GM23338 (cell line): ENCODE measurements at regions not wholly inside any gene's neighbourhood (a gene's known extent, or its start where the extent isn't known, plus 50 kb on each side); places are given as distances from the start of the nearest gene placed in this dataset.

Experiments used
- ATAC-seq: fragments of 200-7000 bp; cut with Tn5 transposase; 3 replicates; pipeline ENCODE4 v1.9.1; 2020
- DNase-seq: peaks from one replicate; pipeline ENCODE4 v3.0.0-alpha.2; 2015; ENCODE audit warnings: low spot score
- H2AFZ ChIP-seq: fragments of 200-600 bp; sonication (generic); 2 replicates; pipeline ENCODE4 v1.8.0; 2016; ENCODE audit warnings: antibody characterized with exemption, mild to moderate bottlenecking, moderate library complexity
- H3F3A ChIP-seq: fragments of 200-600 bp; sonication (generic); replicated peaks from 2 replicates; pipeline ENCODE4 v1.8.0; 2017; ENCODE audit warnings: antibody characterized with exemption, mixed run types, low read depth
- H3K27ac ChIP-seq: fragments of 200-600 bp; sonication (generic); 2 replicates; pipeline ENCODE4 v1.6.1; 2016; ENCODE audit warnings: low read depth
- H3K27me3 ChIP-seq: fragments of 200-600 bp; sonication (generic); 2 replicates; pipeline ENCODE4 v1.8.0; 2016; ENCODE audit warnings: mild to moderate bottlenecking, mixed run types, moderate library complexity; ENCODE audit not compliant: insufficient read depth
- H3K36me3 ChIP-seq: fragments of 200-600 bp; sonication (generic); 2 replicates; pipeline ENCODE4 v1.8.0; 2016; ENCODE audit warnings: mild to moderate bottlenecking; ENCODE audit not compliant: insufficient read depth
- H3K4me1 ChIP-seq: fragments of 200-600 bp; sonication (generic); 2 replicates; pipeline ENCODE4 v1.8.0; 2016; ENCODE audit warnings: mild to moderate bottlenecking, moderate library complexity; ENCODE audit not compliant: insufficient read depth
- H3K4me2 ChIP-seq: fragments of 200-600 bp; sonication (generic); 2 replicates; pipeline ENCODE4 v1.7.1; 2017; ENCODE audit warnings: mixed run types
- H3K4me3 ChIP-seq: fragments of 200-600 bp; sonication (generic); 2 replicates; pipeline ENCODE4 v1.6.1; 2016; ENCODE audit warnings: mixed run types
- H3K79me2 ChIP-seq: fragments of 200-600 bp; sonication (generic); replicated peaks from 2 replicates; pipeline ENCODE4 v1.8.0; 2017; ENCODE audit warnings: mild to moderate bottlenecking; ENCODE audit not compliant: insufficient read depth
- H3K9me2 ChIP-seq: fragments of 200-600 bp; sonication (generic); 2 replicates; pipeline ENCODE4 v1.8.0; 2017; ENCODE audit not compliant: insufficient read depth
- H4K20me1 ChIP-seq: fragments of 200-600 bp; sonication (generic); replicated peaks from 2 replicates; pipeline ENCODE4 v1.8.0; 2017; ENCODE audit warnings: mild to moderate bottlenecking; ENCODE audit not compliant: insufficient read depth
- H3K27ac Mint-ChIP-seq: 2 replicates; pipeline ENCODE4 v1.8.0; 2020; ENCODE audit warnings: inconsistent platforms, mild to moderate bottlenecking, moderate library complexity, mixed read lengths
- H3K27me3 Mint-ChIP-seq: 3 replicates; pipeline ENCODE4 v1.8.0; 2022; ENCODE audit warnings: low read depth, mild to moderate bottlenecking, moderate library complexity, mixed read lengths, inconsistent platforms; ENCODE audit not compliant: insufficient read depth, poor library complexity
- H3K36me3 Mint-ChIP-seq: 3 replicates; pipeline ENCODE4 v1.8.0; 2021; ENCODE audit warnings: low read depth, mild to moderate bottlenecking, inconsistent platforms, moderate library complexity, mixed read lengths
- H3K4me1 Mint-ChIP-seq: 3 replicates; pipeline ENCODE4 v1.8.0; 2020; ENCODE audit warnings: mild to moderate bottlenecking, inconsistent platforms, mixed read lengths
- H3K4me3 Mint-ChIP-seq: 3 replicates; pipeline ENCODE4 v1.8.0; 2021; ENCODE audit warnings: moderate library complexity, mild to moderate bottlenecking, inconsistent platforms, mixed read lengths
- H3K9me3 Mint-ChIP-seq: 3 replicates; pipeline ENCODE4 v1.8.0; 2020; ENCODE audit warnings: moderate library complexity, mild to moderate bottlenecking, inconsistent platforms, mixed read lengths
- EZH2 ChIP-seq: fragments of 200-600 bp; sonication (generic); IDR thresholded peaks from one replicate; pipeline ENCODE4 v1.8.0; 2017; ENCODE audit warnings: antibody characterized with exemption, mild to moderate bottlenecking, low read depth; ENCODE audit not compliant: unreplicated experiment
- EZH2phosphoT487 ChIP-seq: fragments of 200-600 bp; sonication (generic); IDR thresholded peaks from one replicate; pipeline ENCODE4 v1.8.1; 2018; ENCODE audit warnings: antibody characterized with exemption; ENCODE audit not compliant: unreplicated experiment
- JUNB ChIP-seq: IDR thresholded peaks from one replicate; pipeline ENCODE4 v1.6.1; 2016; ENCODE audit warnings: antibody characterized with exemption; ENCODE audit not compliant: unreplicated experiment
- NANOG ChIP-seq: IDR thresholded peaks from 2 replicates; pipeline ENCODE4 v1.6.1; 2016; ENCODE audit warnings: antibody characterized with exemption, borderline replicate concordance
- ZNF331 ChIP-seq: fragments of 250-450 bp; sonication (Bioruptor Pico); IDR thresholded peaks from 2 replicates; pipeline ENCODE4 v1.5.0; 2020; ENCODE audit warnings: low read depth, mild to moderate bottlenecking, moderate library complexity
- TF ChIP-seq, protein P1 (sequence below): fragments of 250-450 bp; sonication (Bioruptor Pico); IDR thresholded peaks from 2 replicates; pipeline ENCODE4 v1.5.0; 2020; ENCODE audit warnings: mild to moderate bottlenecking, moderate library complexity

DNA sequence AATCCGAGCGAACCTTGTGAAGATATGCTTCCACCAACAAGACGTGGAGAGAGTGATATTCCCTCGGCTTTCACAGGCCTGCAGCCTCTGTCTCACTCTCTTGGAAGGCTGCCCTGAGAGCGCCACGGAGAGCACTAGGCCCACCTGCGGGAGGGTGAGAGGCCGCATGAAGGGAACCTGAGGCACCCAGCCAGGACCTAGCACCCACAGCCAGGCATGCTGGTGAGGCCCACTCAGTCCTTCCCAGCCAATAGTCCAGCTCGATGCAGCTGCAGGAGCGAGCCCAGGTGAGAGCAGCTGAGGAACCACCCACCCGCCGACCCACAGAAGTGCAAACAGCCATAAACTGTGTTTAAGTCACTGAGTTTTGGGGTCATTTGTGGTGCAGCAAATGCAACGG, 227.2 kb downstream of the QKI start (continued):
- TF ChIP-seq, protein P1, sequence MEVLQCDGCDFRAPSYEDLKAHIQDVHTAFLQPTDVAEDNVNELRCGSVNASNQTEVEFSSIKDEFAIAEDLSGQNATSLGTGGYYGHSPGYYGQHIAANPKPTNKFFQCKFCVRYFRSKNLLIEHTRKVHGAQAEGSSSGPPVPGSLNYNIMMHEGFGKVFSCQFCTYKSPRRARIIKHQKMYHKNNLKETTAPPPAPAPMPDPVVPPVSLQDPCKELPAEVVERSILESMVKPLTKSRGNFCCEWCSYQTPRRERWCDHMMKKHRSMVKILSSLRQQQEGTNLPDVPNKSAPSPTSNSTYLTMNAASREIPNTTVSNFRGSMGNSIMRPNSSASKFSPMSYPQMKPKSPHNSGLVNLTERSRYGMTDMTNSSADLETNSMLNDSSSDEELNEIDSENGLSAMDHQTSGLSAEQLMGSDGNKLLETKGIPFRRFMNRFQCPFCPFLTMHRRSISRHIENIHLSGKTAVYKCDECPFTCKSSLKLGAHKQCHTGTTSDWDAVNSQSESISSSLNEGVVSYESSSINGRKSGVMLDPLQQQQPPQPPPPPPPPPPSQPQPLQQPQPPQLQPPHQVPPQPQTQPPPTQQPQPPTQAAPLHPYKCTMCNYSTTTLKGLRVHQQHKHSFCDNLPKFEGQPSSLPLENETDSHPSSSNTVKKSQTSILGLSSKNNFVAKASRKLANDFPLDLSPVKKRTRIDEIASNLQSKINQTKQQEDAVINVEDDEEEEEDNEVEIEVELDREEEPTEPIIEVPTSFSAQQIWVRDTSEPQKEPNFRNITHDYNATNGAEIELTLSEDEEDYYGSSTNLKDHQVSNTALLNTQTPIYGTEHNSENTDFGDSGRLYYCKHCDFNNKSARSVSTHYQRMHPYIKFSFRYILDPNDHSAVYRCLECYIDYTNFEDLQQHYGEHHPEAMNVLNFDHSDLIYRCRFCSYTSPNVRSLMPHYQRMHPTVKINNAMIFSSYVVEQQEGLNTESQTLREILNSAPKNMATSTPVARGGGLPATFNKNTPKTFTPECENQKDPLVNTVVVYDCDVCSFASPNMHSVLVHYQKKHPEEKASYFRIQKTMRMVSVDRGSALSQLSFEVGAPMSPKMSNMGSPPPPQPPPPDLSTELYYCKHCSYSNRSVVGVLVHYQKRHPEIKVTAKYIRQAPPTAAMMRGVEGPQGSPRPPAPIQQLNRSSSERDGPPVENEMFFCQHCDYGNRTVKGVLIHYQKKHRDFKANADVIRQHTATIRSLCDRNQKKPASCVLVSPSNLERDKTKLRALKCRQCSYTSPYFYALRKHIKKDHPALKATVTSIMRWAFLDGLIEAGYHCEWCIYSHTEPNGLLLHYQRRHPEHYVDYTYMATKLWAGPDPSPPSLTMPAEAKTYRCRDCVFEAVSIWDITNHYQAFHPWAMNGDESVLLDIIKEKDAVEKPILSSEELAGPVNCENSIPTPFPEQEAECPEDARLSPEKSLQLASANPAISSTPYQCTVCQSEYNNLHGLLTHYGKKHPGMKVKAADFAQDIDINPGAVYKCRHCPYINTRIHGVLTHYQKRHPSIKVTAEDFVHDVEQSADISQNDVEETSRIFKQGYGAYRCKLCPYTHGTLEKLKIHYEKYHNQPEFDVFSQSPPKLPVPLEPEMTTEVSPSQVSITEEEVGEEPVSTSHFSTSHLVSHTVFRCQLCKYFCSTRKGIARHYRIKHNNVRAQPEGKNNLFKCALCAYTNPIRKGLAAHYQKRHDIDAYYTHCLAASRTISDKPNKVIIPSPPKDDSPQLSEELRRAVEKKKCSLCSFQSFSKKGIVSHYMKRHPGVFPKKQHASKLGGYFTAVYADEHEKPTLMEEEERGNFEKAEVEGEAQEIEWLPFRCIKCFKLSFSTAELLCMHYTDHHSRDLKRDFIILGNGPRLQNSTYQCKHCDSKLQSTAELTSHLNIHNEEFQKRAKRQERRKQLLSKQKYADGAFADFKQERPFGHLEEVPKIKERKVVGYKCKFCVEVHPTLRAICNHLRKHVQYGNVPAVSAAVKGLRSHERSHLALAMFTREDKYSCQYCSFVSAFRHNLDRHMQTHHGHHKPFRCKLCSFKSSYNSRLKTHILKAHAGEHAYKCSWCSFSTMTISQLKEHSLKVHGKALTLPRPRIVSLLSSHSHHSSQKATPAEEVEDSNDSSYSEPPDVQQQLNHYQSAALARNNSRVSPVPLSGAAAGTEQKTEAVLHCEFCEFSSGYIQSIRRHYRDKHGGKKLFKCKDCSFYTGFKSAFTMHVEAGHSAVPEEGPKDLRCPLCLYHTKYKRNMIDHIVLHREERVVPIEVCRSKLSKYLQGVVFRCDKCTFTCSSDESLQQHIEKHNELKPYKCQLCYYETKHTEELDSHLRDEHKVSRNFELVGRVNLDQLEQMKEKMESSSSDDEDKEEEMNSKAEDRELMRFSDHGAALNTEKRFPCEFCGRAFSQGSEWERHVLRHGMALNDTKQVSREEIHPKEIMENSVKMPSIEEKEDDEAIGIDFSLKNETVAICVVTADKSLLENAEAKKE (CRISPR knock-in tag), result no peak

DNA sequence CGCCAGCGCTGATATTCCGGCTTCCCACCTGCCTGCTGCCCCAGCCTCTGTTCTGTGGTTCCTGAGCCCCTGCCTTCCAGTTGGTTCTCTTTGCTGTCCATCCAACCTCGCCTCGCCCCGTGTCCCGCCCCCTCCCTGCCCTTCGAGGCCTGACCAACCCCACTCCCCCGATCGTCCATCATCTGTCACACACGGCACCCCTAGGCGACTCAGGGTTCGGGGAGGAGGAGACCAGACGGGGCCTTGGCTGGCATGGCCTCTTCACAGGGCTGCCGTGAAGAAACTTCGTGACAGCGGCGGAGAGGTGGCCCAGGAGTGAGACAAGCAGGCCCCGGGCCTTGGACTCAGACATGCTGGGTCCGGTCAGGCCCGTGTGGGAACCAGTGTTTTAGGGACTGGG, 226.1 kb downstream of the QKI start:
- Histone ChIP-seq H3K4me2 (no peak overlapping the region), H3K4me3 (no peak overlapping the region), H2AFZ (no peak overlapping the region), H3K79me2 (no peaks in the 10 kb centered on the region), H3K36me3 (no peaks in the 10 kb centered on the region), H4K20me1 (no peaks in the 10 kb centered on the region), H3K27ac (no peak overlapping the region), H3K9me2 (no peaks in the 10 kb centered on the region), H3K4me1 (peaks cover 9% of the 10 kb centered on the region), H3K27me3 (no peaks in the 10 kb centered on the region), H3F3A (no peaks in the 10 kb centered on the region)
- Mint-ChIP-seq H3K9me3 (peaks cover 5% of the 10 kb centered on the region; the same call in 2 of the 3 replicates), H3K27ac (no peak overlapping the region), H3K27me3 (peaks cover 2% of the 10 kb centered on the region), H3K4me3 (no peak overlapping the region), H3K36me3 (no peaks in the 10 kb centered on the region; the same call in 2 of the 3 replicates), H3K4me1 (peaks cover 8% of the 10 kb centered on the region)
- no peak for DNase-seq
- ATAC-seq, result no peak
- TF ChIP-seq ZNF331 (CRISPR knock-in tag) (no peak), JUNB (no peak), NANOG (no peak), EZH2 (no peak), EZH2phosphoT487 (no peak)
- TF ChIP-seq, protein P1 (CRISPR knock-in tag), result no peak
